ENCODE measurements at regions not wholly inside any gene's neighbourhood (a gene's known extent, or its start where the extent isn't known, plus 50 kb on each side); places are given as distances from the start of the nearest gene placed in this dataset.
"Not testable (repeated sequence)": the region's sequence is repeated elsewhere in the genome, so short reads cannot be mapped to it uniquely, and the experiment has no call there.

- no peak for DNase-seq
- no peak for ATAC-seq
- intact Hi-C loops (cut with micrococcal nuclease), result no loop called here
Measured at GRCh38 chr2:183505911-183506310, 381.7 kb downstream of the NUP35 start.

- intact Hi-C loops (cut with micrococcal nuclease), result no loop called here
- DNase-seq (no peak), ATAC-seq (no peak)
Measured at GRCh38 chr2:183511154-183511553, 386.9 kb downstream of the NUP35 start.

- no peak for ATAC-seq
- intact Hi-C loops (cut with micrococcal nuclease), result no loop called here
- DNase-seq, result no peak
Measured at GRCh38 chr2:183519371-183520056, 395.3 kb downstream of the NUP35 start.

- ATAC-seq (no peak), DNase-seq (no peak)
- intact Hi-C loops (cut with micrococcal nuclease), result no loop called here
Measured at GRCh38 chr2:183521911-183522310, 397.7 kb downstream of the NUP35 start.

- ATAC-seq, result no peak
- intact Hi-C loops (cut with micrococcal nuclease), result no loop called here
- no peak for DNase-seq
Measured at GRCh38 chr2:183522489-183523266, 398.4 kb downstream of the NUP35 start.

GRCh38 chr2:183530333-183530901, 406.2 kb downstream of the NUP35 start:
- DNase-seq (no peak), ATAC-seq (no peak)
- intact Hi-C loops (cut with micrococcal nuclease), result no loop called here

- intact Hi-C loops (cut with micrococcal nuclease), result no loop called here
- ATAC-seq, result no peak
- DNase-seq, result no peak
Measured at GRCh38 chr2:183532514-183532913, 408.3 kb downstream of the NUP35 start.

GRCh38 chr2:183533021-183533420, 408.8 kb downstream of the NUP35 start:
- no peak for ATAC-seq
- intact Hi-C loops (cut with micrococcal nuclease), result no loop called here

GRCh38 chr2:183536290-183536689, 412.0 kb downstream of the NUP35 start:
- ATAC-seq, result no peak
- no peak for DNase-seq
- intact Hi-C loops (cut with micrococcal nuclease), result no loop called here

More at GRCh38 chr2:183533021-183533420, 408.8 kb downstream of the NUP35 start:
- DNase-seq, result no peak

- intact Hi-C loops (cut with micrococcal nuclease), result no loop called here
- ATAC-seq, result no peak
Measured at GRCh38 chr2:183536714-183537113, 412.5 kb downstream of the NUP35 start.

GRCh38 chr2:183541766-183542165, 417.5 kb downstream of the NUP35 start:
- ATAC-seq (no peak), DNase-seq (no peak)
- intact Hi-C loops (cut with micrococcal nuclease), result no loop called here

More at GRCh38 chr2:183536714-183537113, 412.5 kb downstream of the NUP35 start:
- DNase-seq, result no peak

GRCh38 chr2:183542606-183543005, 418.4 kb downstream of the NUP35 start:
- intact Hi-C loops (cut with micrococcal nuclease), result no loop called here
- ATAC-seq (no peak), DNase-seq (no peak)

GRCh38 chr2:183543222-183543621, 419.0 kb downstream of the NUP35 start:
- DNase-seq, result no peak
- no peak for ATAC-seq
- intact Hi-C loops (cut with micrococcal nuclease), result no loop called here

- no peak for DNase-seq
- intact Hi-C loops (cut with micrococcal nuclease), result no loop called here
- ATAC-seq, result no peak
Measured at GRCh38 chr2:183543731-183544130, 419.5 kb downstream of the NUP35 start.

GRCh38 chr2:183546560-183547350, 422.5 kb downstream of the NUP35 start:
- DNase-seq; ATAC-seq; intact Hi-C loops (cut with micrococcal nuclease): not testable (repeated sequence)

GRCh38 chr2:183552716-183553115, 428.5 kb downstream of the NUP35 start:
- DNase-seq, result no peak
- intact Hi-C loops (cut with micrococcal nuclease), result no loop called here
- no peak for ATAC-seq

GRCh38 chr2:183564726-183565125, 440.5 kb downstream of the NUP35 start:
- intact Hi-C loops (cut with micrococcal nuclease), result no loop called here
- DNase-seq, result no peak
- no peak for ATAC-seq

- intact Hi-C loops (cut with micrococcal nuclease), result no loop called here
- DNase-seq, result no peak
- ATAC-seq, result no peak
Measured at GRCh38 chr2:183575481-183575880, 451.2 kb downstream of the NUP35 start.

- intact Hi-C loops (cut with micrococcal nuclease), result no loop called here
- DNase-seq (no peak), ATAC-seq (no peak)
Measured at GRCh38 chr2:183579686-183580085, 455.4 kb downstream of the NUP35 start.

- ATAC-seq, result no peak
- no peak for DNase-seq
- intact Hi-C loops (cut with micrococcal nuclease), result no loop called here
Measured at GRCh38 chr2:183592271-183592670, 468.0 kb downstream of the NUP35 start.

Data from left ventricle myocardium superior (tissue), 1 donor.